GM18858 (cell line): ENCODE measurements at regions not wholly inside any gene's neighbourhood (a gene's known extent, or its start where the extent isn't known, plus 50 kb on each side); places are given as distances from the start of the nearest gene placed in this dataset.

ENCODE experiments used
- ATAC-seq: cut with Tn5 transposase; IDR thresholded peaks from one replicate; pipeline ENCODE4 v1.9.1; 2021; ENCODE audit not compliant: unreplicated experiment

- no peak for ATAC-seq
Measured at GRCh38 chr10:6743291-6743849, 163.3 kb upstream of the PRKCQ start.

GRCh38 chr10:6741541-6741941 lies 161.5 kb upstream of the PRKCQ start:
- ATAC-seq = no peak

- ATAC-seq = no peak
Measured at GRCh38 chr10:6739530-6740174, 159.6 kb upstream of the PRKCQ start.

GRCh38 chr10:6738112-6738768 lies 158.2 kb upstream of the PRKCQ start:
- ATAC-seq = no peak

- no peak for ATAC-seq
Measured at GRCh38 chr10:6737758-6738111, 157.7 kb upstream of the PRKCQ start.

- ATAC-seq = no peak
Measured at GRCh38 chr10:6737080-6737641, 157.1 kb upstream of the PRKCQ start.

GRCh38 chr10:6734286-6734685 lies 154.2 kb upstream of the PRKCQ start:
- ATAC-seq = no peak

- ATAC-seq = no peak
Measured at GRCh38 chr10:6729861-6730344, 149.8 kb upstream of the PRKCQ start.

GRCh38 chr10:6729071-6729774 lies 149.1 kb upstream of the PRKCQ start:
- ATAC-seq = no peak

- ATAC-seq = no peak
Measured at GRCh38 chr10:6726924-6727323, 146.8 kb upstream of the PRKCQ start.

- no peak for ATAC-seq
Measured at GRCh38 chr10:6722616-6723004, 142.5 kb upstream of the PRKCQ start.

- ATAC-seq = no peak
Measured at GRCh38 chr10:6721964-6722615, 142.0 kb upstream of the PRKCQ start.

- ATAC-seq = no peak
Measured at GRCh38 chr10:6721480-6721879, 141.4 kb upstream of the PRKCQ start.

GRCh38 chr10:6719561-6719960 lies 139.5 kb upstream of the PRKCQ start:
- ATAC-seq = no peak

GRCh38 chr10:6718550-6718949 lies 138.5 kb upstream of the PRKCQ start:
- no peak for ATAC-seq

- no peak for ATAC-seq
Measured at GRCh38 chr10:6716516-6716915, 136.4 kb upstream of the PRKCQ start.

GRCh38 chr10:6713716-6714115 lies 133.6 kb upstream of the PRKCQ start:
- ATAC-seq = no peak

- no peak for ATAC-seq
Measured at GRCh38 chr10:6713120-6713519, 133.0 kb upstream of the PRKCQ start.

GRCh38 chr10:6711881-6712280 lies 131.8 kb upstream of the PRKCQ start:
- no peak for ATAC-seq

GRCh38 chr10:6711408-6711841 lies 131.3 kb upstream of the PRKCQ start:
- no peak for ATAC-seq

GRCh38 chr10:6707352-6707751 lies 127.3 kb upstream of the PRKCQ start:
- no peak for ATAC-seq
